ENCODE measurements at regions not wholly inside any gene's neighbourhood (a gene's known extent, or its start where the extent isn't known, plus 50 kb on each side); places are given as distances from the start of the nearest gene placed in this dataset.

DNA sequence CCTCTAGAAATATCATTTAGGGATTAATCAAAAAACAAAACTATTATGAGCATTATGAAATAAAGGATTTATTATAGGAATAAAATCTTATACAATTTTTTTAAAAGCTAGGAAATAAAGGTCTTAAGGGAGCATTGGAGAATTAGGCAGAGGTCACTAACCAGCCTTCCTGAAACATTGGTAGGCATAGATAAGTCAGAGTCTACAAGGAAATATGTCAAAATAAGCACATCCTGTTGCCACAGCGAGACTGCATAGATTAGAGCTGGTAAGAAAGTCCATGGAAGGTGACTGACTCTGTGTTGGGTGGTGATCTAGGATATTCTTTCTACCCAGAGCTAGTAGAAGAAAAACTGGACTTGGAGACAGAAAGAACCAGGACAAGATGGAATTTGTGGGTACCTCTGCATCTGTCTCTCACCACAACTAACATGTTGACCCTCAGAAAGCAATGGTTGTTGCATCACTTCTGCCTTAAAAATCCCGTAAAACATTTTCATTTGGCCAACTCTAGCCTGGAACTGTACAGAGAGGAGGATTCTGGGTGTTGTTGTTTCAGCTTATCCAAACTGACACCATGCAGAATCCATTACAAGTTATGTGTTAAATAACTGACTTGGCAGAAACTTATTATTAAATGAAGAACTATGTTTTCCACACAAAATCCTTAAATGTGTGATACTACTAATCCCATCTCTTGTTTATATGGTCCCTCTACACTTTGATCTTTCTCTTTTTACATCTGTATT is 77.1 kb downstream of the FBXO5 start:
- DNase-seq (ENCODE audit: low read depth in 3 of 3), result no peak

DNA sequence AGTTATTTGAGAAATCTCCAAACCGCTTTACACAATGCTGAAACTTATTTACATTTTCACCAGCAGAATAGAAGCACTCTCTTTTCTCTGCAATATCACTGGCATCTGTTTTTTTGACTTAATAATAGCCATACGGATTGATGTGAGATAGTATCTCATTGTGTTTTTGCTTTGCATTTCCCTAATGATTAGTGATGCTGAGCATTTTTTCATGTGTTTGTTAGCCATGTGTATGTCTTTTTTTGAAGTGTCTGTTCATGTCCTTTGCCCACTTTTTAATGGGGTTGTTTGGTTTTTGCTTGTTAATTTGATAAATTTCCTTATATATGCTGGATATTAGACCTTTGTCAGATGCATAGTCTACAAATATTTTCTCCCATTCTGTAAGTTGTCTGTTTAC is 73.6 kb downstream of the FBXO5 start:
- no peak for DNase-seq (ENCODE audit: low read depth in 3 of 3)

DNA sequence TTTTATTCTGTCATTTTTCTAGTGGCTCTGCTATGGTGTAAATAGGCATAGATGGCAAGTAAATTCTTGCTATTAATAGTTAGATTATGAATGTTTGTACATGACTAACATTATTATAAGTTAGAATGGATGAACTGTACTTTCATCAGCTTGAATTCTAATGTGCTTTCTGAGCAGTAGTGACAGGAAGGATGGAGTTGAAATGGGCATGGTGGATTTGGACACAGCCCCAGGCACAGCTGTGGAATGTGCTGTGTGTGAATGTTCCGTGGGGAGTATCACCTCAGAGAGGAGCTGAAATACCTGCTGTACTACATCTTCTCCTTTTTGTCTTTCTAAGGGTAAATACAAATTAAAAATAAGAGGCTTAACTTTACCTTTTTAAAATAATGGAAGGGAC is 66.8 kb downstream of the FBXO5 start:
- no peak for DNase-seq (ENCODE audit: low read depth in 3 of 3)

DNA sequence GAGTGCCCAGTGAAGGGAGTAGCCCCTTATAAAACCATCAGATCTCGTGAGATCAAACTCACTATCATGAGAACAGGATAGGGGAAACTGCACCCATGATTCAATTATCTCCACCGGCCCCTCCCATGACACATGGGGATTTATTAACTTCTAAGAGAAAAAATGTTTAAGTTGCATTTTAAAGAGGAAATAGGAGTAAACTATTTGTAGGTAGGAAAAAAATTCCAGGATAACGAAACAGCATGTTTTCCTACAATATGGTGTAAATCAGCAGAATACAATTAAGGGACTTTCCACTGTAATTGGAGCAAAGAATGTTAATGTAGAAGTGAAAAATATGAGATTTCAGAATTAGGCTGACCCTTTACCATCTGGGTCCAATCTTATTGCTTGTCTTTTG is 63.9 kb downstream of the FBXO5 start:
- no peak for DNase-seq (ENCODE audit: low read depth in 3 of 3)

DNA sequence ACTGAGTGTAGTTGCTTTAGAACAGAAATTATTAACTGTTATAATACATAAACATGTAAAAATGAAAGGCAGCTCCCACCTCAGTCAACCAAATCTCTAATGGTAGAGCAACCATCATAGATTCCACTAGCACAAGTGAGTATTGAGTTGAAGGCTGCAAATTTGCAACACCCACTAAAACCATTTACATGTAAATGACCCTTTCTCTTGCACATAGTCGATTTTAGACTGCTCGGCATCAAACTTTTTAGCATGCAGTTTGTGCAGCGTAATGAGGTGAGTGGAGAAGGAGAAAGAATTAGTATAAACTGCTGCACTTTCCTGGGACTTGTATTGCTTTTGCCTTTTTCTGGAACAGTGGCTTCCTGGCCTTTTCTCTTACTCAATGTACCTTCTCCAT is 62.8 kb downstream of the FBXO5 start:
- no peak for DNase-seq (ENCODE audit: low read depth in 3 of 3)

Measured in stimulated activated CD4-positive, alpha-beta T cell treated with anti-CD3 and anti-CD28 coated beads, TNF-alpha, amount 100 ng/mL, for 4 hours (primary cell).